ENCODE measurements at regions not wholly inside any gene's neighbourhood (a gene's known extent, or its start where the extent isn't known, plus 50 kb on each side); places are given as distances from the start of the nearest gene placed in this dataset.

DNA sequence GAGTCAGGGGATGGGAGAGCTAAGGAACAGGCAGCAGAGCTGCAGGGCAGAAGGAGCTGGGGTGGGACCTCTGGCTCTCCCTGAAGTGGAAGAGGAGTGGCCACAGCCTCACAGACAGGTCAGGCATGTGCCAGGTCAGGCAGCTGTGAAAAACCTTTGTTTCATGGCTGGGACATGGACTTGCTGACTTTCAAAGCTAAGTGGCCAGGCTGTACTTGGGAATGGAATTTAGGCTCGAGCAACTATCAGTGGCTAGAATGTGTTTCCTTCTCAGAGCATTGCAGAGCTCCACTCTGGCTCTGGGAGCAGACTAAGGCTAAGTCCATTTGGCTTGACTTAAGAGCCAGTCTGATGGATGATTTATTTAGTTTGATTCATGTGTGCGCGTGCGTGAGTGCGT is 385.1 kb downstream of the LMX1A start:
- Histone ChIP-seq H3K36me3 (ENCODE audit: control insufficient read depth in 2 of 2, extremely low read depth in 1 of 2, insufficient read depth in 2 of 2, low read length in 2 of 2) (no peaks in the 10 kb centered on the region), H3K4me1 (ENCODE audit: control insufficient read depth, extremely low read depth, insufficient read depth, low read length) (no peaks in the 10 kb centered on the region), H3K79me2 (ENCODE audit: control insufficient read depth, insufficient read depth, low read length) (no peaks in the 10 kb centered on the region), H3K9me3 (ENCODE audit: control insufficient read depth, low read depth, low read length) (no peaks in the 10 kb centered on the region), H3K27ac (ENCODE audit: control insufficient read depth, insufficient read depth, low read length) (no peak overlapping the region), H3K4me2 (ENCODE audit: control insufficient read depth, extremely low read depth, insufficient read depth, low read depth, low read length) (no peak overlapping the region), H3K27me3 (ENCODE audit: control insufficient read depth, extremely low read depth, insufficient read depth, low read length) (no peaks in the 10 kb centered on the region), H4K20me1 (ENCODE audit: control insufficient read depth, extremely low read depth, insufficient read depth, low read length) (no peaks in the 10 kb centered on the region), H3K4me3 (ENCODE audit: control insufficient read depth in 2 of 3, extremely low read depth in 1 of 3, insufficient read depth in 2 of 3, low read depth in 1 of 3, low read length in 3 of 3) (no peak overlapping the region), H3K9me1 (ENCODE audit: control insufficient read depth, extremely low read depth, insufficient read depth, low read length) (no peaks in the 10 kb centered on the region), H3K9ac (ENCODE audit: control insufficient read depth, extremely low read depth, insufficient read depth, low read length) (no peak overlapping the region), H2AFZ (ENCODE audit: control insufficient read depth, low read length) (no peak overlapping the region)
- DNase-seq (ENCODE audit: low read depth, low spot score) = no peak
- dilution Hi-C loops (cut with MboI; ENCODE audit: extremely low pct_ligation_motif_present, low sequenced_read_pairs) = no loop called here
- TF ChIP-seq, protein P1, sequence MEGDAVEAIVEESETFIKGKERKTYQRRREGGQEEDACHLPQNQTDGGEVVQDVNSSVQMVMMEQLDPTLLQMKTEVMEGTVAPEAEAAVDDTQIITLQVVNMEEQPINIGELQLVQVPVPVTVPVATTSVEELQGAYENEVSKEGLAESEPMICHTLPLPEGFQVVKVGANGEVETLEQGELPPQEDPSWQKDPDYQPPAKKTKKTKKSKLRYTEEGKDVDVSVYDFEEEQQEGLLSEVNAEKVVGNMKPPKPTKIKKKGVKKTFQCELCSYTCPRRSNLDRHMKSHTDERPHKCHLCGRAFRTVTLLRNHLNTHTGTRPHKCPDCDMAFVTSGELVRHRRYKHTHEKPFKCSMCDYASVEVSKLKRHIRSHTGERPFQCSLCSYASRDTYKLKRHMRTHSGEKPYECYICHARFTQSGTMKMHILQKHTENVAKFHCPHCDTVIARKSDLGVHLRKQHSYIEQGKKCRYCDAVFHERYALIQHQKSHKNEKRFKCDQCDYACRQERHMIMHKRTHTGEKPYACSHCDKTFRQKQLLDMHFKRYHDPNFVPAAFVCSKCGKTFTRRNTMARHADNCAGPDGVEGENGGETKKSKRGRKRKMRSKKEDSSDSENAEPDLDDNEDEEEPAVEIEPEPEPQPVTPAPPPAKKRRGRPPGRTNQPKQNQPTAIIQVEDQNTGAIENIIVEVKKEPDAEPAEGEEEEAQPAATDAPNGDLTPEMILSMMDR (optimal IDR thresholded peaks at IDR 0.05 in 1 of 3, IDR thresholded peaks at IDR 0.05 in 1 of 3, conservative IDR thresholded peaks at IDR 0.05 in 1 of 3; ENCODE audit: extremely low read depth in 1 of 3, insufficient read depth in 2 of 3, low read length in 3 of 3) = no peak
- no peak for TF ChIP-seq EZH2 (IDR thresholded peaks at IDR 0.05; ENCODE audit: low read length)
- FAIRE-seq = no peak

DNA sequence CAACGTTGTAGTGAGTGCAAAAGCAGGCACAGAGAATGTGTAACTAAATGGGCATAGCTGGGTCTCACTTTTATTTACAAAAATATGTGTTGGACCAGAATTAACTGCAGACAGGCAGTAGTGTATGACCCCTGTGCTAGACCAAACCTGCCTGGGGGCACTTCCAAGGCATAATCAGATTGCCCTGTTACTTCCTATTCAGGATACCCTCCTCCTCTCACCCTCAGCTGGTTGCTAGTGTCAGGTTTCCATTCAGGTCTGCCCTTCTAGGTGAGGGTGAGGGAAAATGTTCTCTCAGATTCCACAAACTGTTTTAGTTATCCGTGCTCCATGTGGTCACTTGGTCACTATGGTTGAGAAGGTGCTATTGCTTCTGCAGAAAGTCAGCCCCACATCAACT is 387.3 kb downstream of the LMX1A start:
- H2AFZ ChIP-seq (ENCODE audit: control insufficient read depth, low read length) = no peak overlapping the region
- FAIRE-seq (no peak), DNase-seq (ENCODE audit: low read depth, low spot score) (no peak)
- no peaks in the 10 kb centered on the region for H3K9me1 ChIP-seq (ENCODE audit: control insufficient read depth, extremely low read depth, insufficient read depth, low read length)
- dilution Hi-C loops (cut with MboI; ENCODE audit: extremely low pct_ligation_motif_present, low sequenced_read_pairs) = no loop called here
- H4K20me1 ChIP-seq (ENCODE audit: control insufficient read depth, extremely low read depth, insufficient read depth, low read length) = no peaks in the 10 kb centered on the region
- no peak overlapping the region for H3K9ac ChIP-seq (ENCODE audit: control insufficient read depth, extremely low read depth, insufficient read depth, low read length)
- no peak overlapping the region for H3K4me2 ChIP-seq (ENCODE audit: control insufficient read depth, extremely low read depth, insufficient read depth, low read depth, low read length)
- H3K4me3 ChIP-seq (ENCODE audit: control insufficient read depth in 2 of 3, extremely low read depth in 1 of 3, insufficient read depth in 2 of 3, low read depth in 1 of 3, low read length in 3 of 3) = no peak overlapping the region
- H3K9me3 ChIP-seq (ENCODE audit: control insufficient read depth, low read depth, low read length) = no peaks in the 10 kb centered on the region
- H3K36me3 ChIP-seq (ENCODE audit: control insufficient read depth in 2 of 2, extremely low read depth in 1 of 2, insufficient read depth in 2 of 2, low read length in 2 of 2) = no peaks in the 10 kb centered on the region
- TF ChIP-seq EZH2 (IDR thresholded peaks at IDR 0.05; ENCODE audit: low read length) = no peak
- TF ChIP-seq, protein P1 (optimal IDR thresholded peaks at IDR 0.05 in 1 of 3, IDR thresholded peaks at IDR 0.05 in 1 of 3, conservative IDR thresholded peaks at IDR 0.05 in 1 of 3; ENCODE audit: extremely low read depth in 1 of 3, insufficient read depth in 2 of 3, low read length in 3 of 3) = no peak
- H3K27me3 ChIP-seq (ENCODE audit: control insufficient read depth, extremely low read depth, insufficient read depth, low read length) = no peaks in the 10 kb centered on the region
- no peaks in the 10 kb centered on the region for H3K79me2 ChIP-seq (ENCODE audit: control insufficient read depth, insufficient read depth, low read length)
- H3K27ac ChIP-seq (ENCODE audit: control insufficient read depth, insufficient read depth, low read length) = no peak overlapping the region
- H3K4me1 ChIP-seq (ENCODE audit: control insufficient read depth, extremely low read depth, insufficient read depth, low read length) = no peaks in the 10 kb centered on the region

All from keratinocyte (primary cell).